ENCODE measurements at regions not wholly inside any gene's neighbourhood (a gene's known extent, or its start where the extent isn't known, plus 50 kb on each side); places are given as distances from the start of the nearest gene placed in this dataset.

- DNase-seq (ENCODE audit: insufficient read length, low spot score): no peak
- no peak for FAIRE-seq
- TF ChIP-seq SPI1 (IDR thresholded peaks at IDR 0.05; ENCODE audit: low read depth, low read length) (no peak), TAF1 (IDR thresholded peaks at IDR 0.05; ENCODE audit: low read depth, low read length) (no peak), POLR2AphosphoS5 (IDR thresholded peaks at IDR 0.05; ENCODE audit: low read depth, low read length) (no peak), POLR2A (IDR thresholded peaks at IDR 0.05; ENCODE audit: low read depth, low read length) (no peak), PAX5 (IDR thresholded peaks at IDR 0.05; ENCODE audit: insufficient read depth, low read length, severe bottlenecking) (no peak), POU2F2 (IDR thresholded peaks at IDR 0.05; ENCODE audit: low read depth, low read length) (no peak)
These were observed 116.8 kb downstream of the MACIR start for GRCh38 chr5:103375350-103375749.

GRCh38 chr5:103374473-103374963 lies 116.0 kb downstream of the MACIR start:
- FAIRE-seq (no peak), DNase-seq (ENCODE audit: insufficient read length, low spot score) (no peak)
- no peak for TF ChIP-seq PAX5 (IDR thresholded peaks at IDR 0.05; ENCODE audit: insufficient read depth, low read length, severe bottlenecking)
- TF ChIP-seq POU2F2 (IDR thresholded peaks at IDR 0.05; ENCODE audit: low read depth, low read length): no peak
- TF ChIP-seq POLR2AphosphoS5 (IDR thresholded peaks at IDR 0.05; ENCODE audit: low read depth, low read length): no peak
- TF ChIP-seq TAF1 (IDR thresholded peaks at IDR 0.05; ENCODE audit: low read depth, low read length): no peak
- TF ChIP-seq POLR2A (IDR thresholded peaks at IDR 0.05; ENCODE audit: low read depth, low read length): no peak

- TF ChIP-seq POLR2AphosphoS5 (IDR thresholded peaks at IDR 0.05; ENCODE audit: low read depth, low read length) (no peak), TAF1 (IDR thresholded peaks at IDR 0.05; ENCODE audit: low read depth, low read length) (no peak), PAX5 (IDR thresholded peaks at IDR 0.05; ENCODE audit: insufficient read depth, low read length, severe bottlenecking) (no peak), POU2F2 (IDR thresholded peaks at IDR 0.05; ENCODE audit: low read depth, low read length) (no peak)
- FAIRE-seq: no peak
- no peak for DNase-seq (ENCODE audit: insufficient read length, low spot score)
These were observed 115.3 kb downstream of the MACIR start for GRCh38 chr5:103373597-103374472.

GRCh38 chr5:103371046-103371607 lies 112.6 kb downstream of the MACIR start:
- FAIRE-seq (no peak), DNase-seq (ENCODE audit: insufficient read length, low spot score) (no peak)
- TF ChIP-seq PAX5 (IDR thresholded peaks at IDR 0.05; ENCODE audit: insufficient read depth, low read length, severe bottlenecking) (no peak), TAF1 (IDR thresholded peaks at IDR 0.05; ENCODE audit: low read depth, low read length) (no peak), POU2F2 (IDR thresholded peaks at IDR 0.05; ENCODE audit: low read depth, low read length) (no peak), POLR2AphosphoS5 (IDR thresholded peaks at IDR 0.05; ENCODE audit: low read depth, low read length) (no peak), POLR2A (IDR thresholded peaks at IDR 0.05; ENCODE audit: low read depth, low read length) (no peak), SPI1 (IDR thresholded peaks at IDR 0.05; ENCODE audit: low read depth, low read length) (no peak)

GRCh38 chr5:103369125-103370120 lies 110.9 kb downstream of the MACIR start:
- TF ChIP-seq TAF1 (IDR thresholded peaks at IDR 0.05; ENCODE audit: low read depth, low read length) (no peak), POLR2AphosphoS5 (IDR thresholded peaks at IDR 0.05; ENCODE audit: low read depth, low read length) (no peak), PAX5 (IDR thresholded peaks at IDR 0.05; ENCODE audit: insufficient read depth, low read length, severe bottlenecking) (no peak), SPI1 (IDR thresholded peaks at IDR 0.05; ENCODE audit: low read depth, low read length) (no peak), POLR2A (IDR thresholded peaks at IDR 0.05; ENCODE audit: low read depth, low read length) (no peak)
- FAIRE-seq: no peak
- DNase-seq (ENCODE audit: insufficient read length, low spot score): no peak

- TF ChIP-seq TAF1 (IDR thresholded peaks at IDR 0.05; ENCODE audit: low read depth, low read length) (no peak), POU2F2 (IDR thresholded peaks at IDR 0.05; ENCODE audit: low read depth, low read length) (no peak), PAX5 (IDR thresholded peaks at IDR 0.05; ENCODE audit: insufficient read depth, low read length, severe bottlenecking) (no peak), POLR2AphosphoS5 (IDR thresholded peaks at IDR 0.05; ENCODE audit: low read depth, low read length) (no peak), POLR2A (IDR thresholded peaks at IDR 0.05; ENCODE audit: low read depth, low read length) (no peak), SPI1 (IDR thresholded peaks at IDR 0.05; ENCODE audit: low read depth, low read length) (no peak)
- DNase-seq (ENCODE audit: insufficient read length, low spot score) (no peak), FAIRE-seq (no peak)
These were observed 109.1 kb downstream of the MACIR start for GRCh38 chr5:103367702-103368101.

- FAIRE-seq: no peak
These were observed 108.5 kb downstream of the MACIR start for GRCh38 chr5:103366918-103367549.

GRCh38 chr5:103364074-103364473 lies 105.5 kb downstream of the MACIR start:
- TF ChIP-seq POLR2A (IDR thresholded peaks at IDR 0.05; ENCODE audit: low read depth, low read length) (no peak), PAX5 (IDR thresholded peaks at IDR 0.05; ENCODE audit: insufficient read depth, low read length, severe bottlenecking) (no peak), SPI1 (IDR thresholded peaks at IDR 0.05; ENCODE audit: low read depth, low read length) (no peak), POU2F2 (IDR thresholded peaks at IDR 0.05; ENCODE audit: low read depth, low read length) (no peak), TAF1 (IDR thresholded peaks at IDR 0.05; ENCODE audit: low read depth, low read length) (no peak), POLR2AphosphoS5 (IDR thresholded peaks at IDR 0.05; ENCODE audit: low read depth, low read length) (no peak)
- FAIRE-seq (no peak), DNase-seq (ENCODE audit: insufficient read length, low spot score) (no peak)

More at GRCh38 chr5:103366918-103367549, 108.5 kb downstream of the MACIR start:
- DNase-seq (ENCODE audit: insufficient read length, low spot score): no peak
- no peak for TF ChIP-seq TAF1 (IDR thresholded peaks at IDR 0.05; ENCODE audit: low read depth, low read length)
- no peak for TF ChIP-seq POLR2AphosphoS5 (IDR thresholded peaks at IDR 0.05; ENCODE audit: low read depth, low read length)
- no peak for TF ChIP-seq PAX5 (IDR thresholded peaks at IDR 0.05; ENCODE audit: insufficient read depth, low read length, severe bottlenecking)
- no peak for TF ChIP-seq SPI1 (IDR thresholded peaks at IDR 0.05; ENCODE audit: low read depth, low read length)
- TF ChIP-seq POU2F2 (IDR thresholded peaks at IDR 0.05; ENCODE audit: low read depth, low read length): no peak
- TF ChIP-seq POLR2A (IDR thresholded peaks at IDR 0.05; ENCODE audit: low read depth, low read length): no peak
